Neural crest cell (in vitro differentiated cells): ENCODE measurements at regions not wholly inside any gene's neighbourhood (a gene's known extent, or its start where the extent isn't known, plus 50 kb on each side); places are given as distances from the start of the nearest gene placed in this dataset.
A peak's percentile ranks its signal among the peaks of the same experiment; 100 is the strongest.

Experiments used
- DNase-seq: peaks from one replicate; pipeline ENCODE4 v3.0.0; 2021; ENCODE audit warnings: low read depth, mixed read lengths, low spot score
- H3K27ac Mint-ChIP-seq: one replicate; pipeline ENCODE4 v1.8.0; 2021; ENCODE audit warnings: mild to moderate bottlenecking, mixed read lengths; ENCODE audit not compliant: unreplicated experiment
- H3K27me3 Mint-ChIP-seq: 2 replicates; pipeline ENCODE4 v1.8.0; 2021; ENCODE audit warnings: low read depth, mild to moderate bottlenecking, mixed read lengths
- H3K36me3 Mint-ChIP-seq: 2 replicates; pipeline ENCODE4 v1.8.0; 2021; ENCODE audit warnings: low read depth, mild to moderate bottlenecking, mixed read lengths
- H3K4me1 Mint-ChIP-seq: 2 replicates; pipeline ENCODE4 v1.8.0; 2021; ENCODE audit warnings: mixed read lengths
- H3K4me3 Mint-ChIP-seq: one replicate; pipeline ENCODE4 v1.8.0; 2021; ENCODE audit warnings: mild to moderate bottlenecking, mixed read lengths
- H3K9me3 Mint-ChIP-seq: 2 replicates; pipeline ENCODE4 v1.8.0; 2021; ENCODE audit warnings: mixed read lengths
- TF ChIP-seq, protein P1 (sequence below): fragments of 200-600 bp; sonication (generic); conservative IDR thresholded peaks from 2 replicates; pipeline ENCODE4 v1.5.0; 2021; ENCODE audit warnings: antibody characterized with exemption, mild to moderate bottlenecking

DNA sequence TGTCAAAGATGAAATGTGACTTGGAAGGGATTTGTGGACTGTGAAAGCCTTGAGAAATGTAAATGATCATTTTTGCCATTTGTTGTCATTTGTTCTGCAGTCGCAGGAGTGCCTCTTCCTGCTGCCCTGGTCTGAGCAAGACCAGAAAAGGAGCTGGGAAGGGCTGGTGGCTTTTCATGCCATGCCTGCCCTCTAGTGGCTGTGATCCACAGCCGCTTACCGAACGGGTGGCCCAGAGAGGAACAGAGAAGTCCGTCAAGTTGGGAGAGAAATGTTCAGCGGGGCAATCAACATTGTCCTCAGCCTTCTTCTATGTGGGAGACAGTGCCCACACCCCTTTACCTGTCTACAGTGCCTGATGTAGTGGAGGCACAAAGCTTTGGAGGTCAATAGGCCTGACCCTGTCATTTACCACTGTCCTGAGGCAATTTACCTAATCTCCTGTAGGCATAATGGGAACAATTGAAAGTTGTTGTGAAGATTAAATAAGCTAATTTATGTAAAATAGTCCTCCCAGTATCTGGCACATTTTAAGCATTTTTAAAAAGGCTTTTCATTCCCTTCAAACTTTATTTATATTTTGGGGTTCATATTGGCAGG, 224.5 kb downstream of the B3GLCT start:
- DNase-seq: peak; percentile 80
- Mint-ChIP-seq H3K27ac (no peak overlapping the region), H3K27me3 (no peaks in the 10 kb centered on the region), H3K9me3 (peaks cover 2% of the 10 kb centered on the region), H3K36me3 (no peaks in the 10 kb centered on the region), H3K4me3 (no peak overlapping the region), H3K4me1 (peaks cover 7% of the 10 kb centered on the region)
- TF ChIP-seq, protein P1, sequence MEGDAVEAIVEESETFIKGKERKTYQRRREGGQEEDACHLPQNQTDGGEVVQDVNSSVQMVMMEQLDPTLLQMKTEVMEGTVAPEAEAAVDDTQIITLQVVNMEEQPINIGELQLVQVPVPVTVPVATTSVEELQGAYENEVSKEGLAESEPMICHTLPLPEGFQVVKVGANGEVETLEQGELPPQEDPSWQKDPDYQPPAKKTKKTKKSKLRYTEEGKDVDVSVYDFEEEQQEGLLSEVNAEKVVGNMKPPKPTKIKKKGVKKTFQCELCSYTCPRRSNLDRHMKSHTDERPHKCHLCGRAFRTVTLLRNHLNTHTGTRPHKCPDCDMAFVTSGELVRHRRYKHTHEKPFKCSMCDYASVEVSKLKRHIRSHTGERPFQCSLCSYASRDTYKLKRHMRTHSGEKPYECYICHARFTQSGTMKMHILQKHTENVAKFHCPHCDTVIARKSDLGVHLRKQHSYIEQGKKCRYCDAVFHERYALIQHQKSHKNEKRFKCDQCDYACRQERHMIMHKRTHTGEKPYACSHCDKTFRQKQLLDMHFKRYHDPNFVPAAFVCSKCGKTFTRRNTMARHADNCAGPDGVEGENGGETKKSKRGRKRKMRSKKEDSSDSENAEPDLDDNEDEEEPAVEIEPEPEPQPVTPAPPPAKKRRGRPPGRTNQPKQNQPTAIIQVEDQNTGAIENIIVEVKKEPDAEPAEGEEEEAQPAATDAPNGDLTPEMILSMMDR: peak; percentile 92

DNA sequence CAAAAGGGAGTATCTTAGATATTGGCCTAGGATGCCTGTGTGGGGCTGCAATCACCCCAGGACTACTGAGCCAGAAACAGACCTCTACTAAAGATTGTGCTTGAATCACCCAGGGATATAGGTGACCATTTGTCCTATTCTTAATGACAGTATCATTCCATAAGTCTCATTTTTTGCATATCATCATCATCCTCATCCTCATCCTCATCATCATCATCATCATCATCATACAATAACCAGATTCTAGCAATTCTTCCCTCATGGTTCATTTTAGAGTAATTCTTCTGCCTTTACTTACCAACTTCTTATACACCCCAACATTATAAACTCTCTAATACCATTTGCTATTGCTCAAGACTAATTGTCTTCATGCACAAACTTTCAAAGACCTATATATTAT, 226.6 kb downstream of the B3GLCT start:
- Mint-ChIP-seq H3K4me1 (peaks cover 7% of the 10 kb centered on the region), H3K36me3 (no peaks in the 10 kb centered on the region), H3K4me3 (no peak overlapping the region), H3K9me3 (peaks cover 2% of the 10 kb centered on the region), H3K27me3 (no peaks in the 10 kb centered on the region), H3K27ac (no peak overlapping the region)
- DNase-seq: no peak
- TF ChIP-seq, protein P1: no peak

DNA sequence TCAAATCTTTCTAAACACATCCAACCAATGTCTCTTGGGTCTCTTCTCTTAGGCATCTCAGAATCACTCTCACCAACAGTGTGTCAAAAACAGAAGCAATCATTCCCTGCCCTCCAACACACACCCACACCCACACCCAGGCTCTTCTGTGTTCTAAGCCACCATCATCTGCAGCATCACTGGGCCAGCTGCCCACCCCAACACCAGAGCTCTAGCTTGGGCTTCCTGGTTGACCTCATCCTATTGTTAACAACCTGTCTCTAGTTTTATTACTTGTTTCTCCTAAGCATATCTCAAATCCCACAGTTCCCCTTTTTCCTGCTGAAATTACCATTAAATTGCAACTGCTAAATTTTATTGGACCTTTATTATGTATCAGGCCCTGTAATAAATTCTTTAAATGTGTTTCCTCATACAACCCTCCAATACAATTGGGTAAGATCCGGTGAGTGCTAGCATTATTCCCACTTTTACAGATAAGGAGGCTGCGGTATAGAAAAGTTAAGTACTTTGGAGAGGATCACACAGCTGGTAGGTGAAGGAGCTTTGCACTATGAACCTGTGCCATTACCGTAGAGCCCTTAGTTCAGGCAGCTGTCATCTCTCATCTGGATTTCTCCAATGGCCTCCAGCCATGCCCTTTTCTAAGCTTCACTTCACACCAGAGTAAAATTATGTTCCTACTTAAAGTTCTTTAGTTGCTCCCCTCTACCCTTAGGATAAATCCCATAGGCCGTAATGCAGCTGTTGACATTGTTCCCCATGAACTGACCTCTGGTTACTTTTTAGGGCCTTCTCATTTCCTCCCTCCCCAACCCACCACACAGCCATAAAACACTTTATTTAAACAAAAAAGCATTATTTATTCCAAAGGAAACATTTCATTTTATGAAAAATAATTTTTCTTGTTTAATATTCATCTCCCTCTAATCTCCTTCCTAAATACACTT, 227.7 kb downstream of the B3GLCT start:
- no peak overlapping the region for H3K27ac Mint-ChIP-seq
- TF ChIP-seq, protein P1: no peak
- no peak overlapping the region for H3K4me3 Mint-ChIP-seq
- H3K9me3 Mint-ChIP-seq: peaks cover 2% of the 10 kb centered on the region
- H3K4me1 Mint-ChIP-seq: peaks cover 7% of the 10 kb centered on the region
- no peaks in the 10 kb centered on the region for H3K27me3 Mint-ChIP-seq
- H3K36me3 Mint-ChIP-seq: no peaks in the 10 kb centered on the region
- no peak for DNase-seq

DNA sequence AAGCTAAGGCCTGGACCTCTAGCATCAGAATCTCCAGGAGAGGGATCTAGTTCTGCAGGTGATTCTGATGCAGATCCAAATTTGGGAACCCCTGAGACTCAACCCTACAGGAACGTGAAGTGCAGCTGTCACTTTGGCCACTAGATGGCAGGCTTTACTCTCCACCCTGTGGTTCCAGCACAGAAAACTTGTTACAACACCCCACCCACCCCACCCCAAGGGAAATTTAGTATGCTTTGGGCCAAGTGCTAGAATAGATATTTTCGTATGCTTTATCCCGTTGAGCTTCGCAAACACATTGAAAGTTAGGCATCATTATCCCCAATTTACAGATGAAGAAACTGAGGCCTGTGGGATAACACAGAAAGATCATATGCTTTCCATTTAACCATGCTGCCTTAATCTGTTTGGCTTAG, 232.0 kb downstream of the B3GLCT start:
- Mint-ChIP-seq H3K27me3 (no peaks in the 10 kb centered on the region), H3K4me3 (no peak overlapping the region), H3K4me1 (peaks cover 11% of the 10 kb centered on the region), H3K27ac (no peak overlapping the region), H3K36me3 (no peaks in the 10 kb centered on the region), H3K9me3 (no peaks in the 10 kb centered on the region)
- TF ChIP-seq, protein P1: peak; percentile 92
- DNase-seq: peak; percentile 55

DNA sequence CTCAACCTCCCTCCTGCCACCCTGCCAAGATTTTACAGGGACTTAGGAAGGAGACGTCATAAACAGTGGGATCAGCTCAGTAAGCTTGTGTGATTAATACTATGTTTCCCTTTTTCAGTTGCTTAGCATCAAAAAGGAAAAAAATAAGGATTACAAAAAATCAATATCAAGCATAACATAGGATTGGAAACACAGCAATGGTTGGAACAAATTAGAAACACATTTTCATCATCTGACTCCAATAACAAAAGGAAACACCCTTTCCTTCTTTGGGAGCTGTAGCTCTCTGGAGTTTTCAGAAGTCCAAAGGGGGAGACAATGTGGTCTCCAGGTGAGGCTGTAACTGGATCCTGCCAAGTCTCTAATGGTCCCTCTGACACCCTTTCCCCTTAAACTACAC, 233.4 kb downstream of the B3GLCT start:
- Mint-ChIP-seq H3K27ac (no peak overlapping the region), H3K36me3 (no peaks in the 10 kb centered on the region), H3K9me3 (no peaks in the 10 kb centered on the region), H3K27me3 (no peaks in the 10 kb centered on the region), H3K4me1 (peaks cover 21% of the 10 kb centered on the region), H3K4me3 (no peak overlapping the region)
- TF ChIP-seq, protein P1: no peak
- no peak for DNase-seq
